Fibroblast of skin of back (primary cell): ENCODE measurements at regions not wholly inside any gene's neighbourhood (a gene's known extent, or its start where the extent isn't known, plus 50 kb on each side); places are given as distances from the start of the nearest gene placed in this dataset.
"Not testable (repeated sequence)": the region's sequence is repeated elsewhere in the genome, so short reads cannot be mapped to it uniquely, and the experiment has no call there.

Experiments
- DNase-seq: peaks from one replicate; pipeline ENCODE4 v3.0.0-alpha.2; 2013

GRCh38 chr2:117537032-117537431, 277.5 kb upstream of the DDX18 start:
- no peak for DNase-seq

DNA sequence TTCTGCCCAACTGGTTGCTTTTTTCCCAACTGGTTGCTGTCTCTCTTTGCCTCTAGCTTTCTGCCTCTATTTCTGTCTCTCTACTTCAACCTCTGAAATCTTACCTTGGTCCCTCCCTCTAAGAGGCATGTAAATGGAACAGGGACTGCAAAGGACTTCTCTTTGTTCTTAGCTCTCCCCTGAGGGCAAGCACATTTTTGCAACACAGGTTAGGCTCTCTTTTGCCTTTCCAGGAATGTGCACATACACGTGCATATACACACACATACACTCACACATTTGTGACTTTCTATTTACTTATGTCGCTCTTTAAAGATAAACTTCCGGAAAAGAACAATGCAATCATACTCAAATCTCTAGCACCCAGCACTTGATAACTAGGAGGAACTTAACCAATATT, 262.6 kb upstream of the DDX18 start:
- no peak for DNase-seq

DNA sequence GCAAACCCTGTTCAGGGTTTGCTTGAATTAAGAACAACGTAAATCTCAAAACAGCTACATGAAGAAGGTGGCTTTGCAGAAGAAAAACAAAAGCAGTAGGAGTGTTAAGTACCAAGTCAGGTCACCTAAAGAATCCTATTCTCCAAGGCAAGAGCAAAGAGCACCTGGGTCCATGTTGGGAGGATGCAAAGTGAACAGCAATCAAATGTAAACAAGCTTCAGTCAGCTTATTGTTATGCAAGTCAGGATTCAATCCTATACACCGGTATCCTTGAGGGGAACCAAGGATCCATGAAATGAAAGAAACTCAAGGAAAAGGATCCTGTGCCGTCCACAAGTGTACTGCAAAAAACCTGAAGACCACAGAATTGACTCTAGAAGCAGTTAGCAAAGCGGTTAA, 261.0 kb upstream of the DDX18 start:
- no peak for DNase-seq

GRCh38 chr2:117555965-117556364, 258.5 kb upstream of the DDX18 start:
- DNase-seq, result no peak

GRCh38 chr2:117557626-117558025, 256.9 kb upstream of the DDX18 start:
- no peak for DNase-seq

GRCh38 chr2:117562654-117563053, 251.8 kb upstream of the DDX18 start:
- no peak for DNase-seq

DNA sequence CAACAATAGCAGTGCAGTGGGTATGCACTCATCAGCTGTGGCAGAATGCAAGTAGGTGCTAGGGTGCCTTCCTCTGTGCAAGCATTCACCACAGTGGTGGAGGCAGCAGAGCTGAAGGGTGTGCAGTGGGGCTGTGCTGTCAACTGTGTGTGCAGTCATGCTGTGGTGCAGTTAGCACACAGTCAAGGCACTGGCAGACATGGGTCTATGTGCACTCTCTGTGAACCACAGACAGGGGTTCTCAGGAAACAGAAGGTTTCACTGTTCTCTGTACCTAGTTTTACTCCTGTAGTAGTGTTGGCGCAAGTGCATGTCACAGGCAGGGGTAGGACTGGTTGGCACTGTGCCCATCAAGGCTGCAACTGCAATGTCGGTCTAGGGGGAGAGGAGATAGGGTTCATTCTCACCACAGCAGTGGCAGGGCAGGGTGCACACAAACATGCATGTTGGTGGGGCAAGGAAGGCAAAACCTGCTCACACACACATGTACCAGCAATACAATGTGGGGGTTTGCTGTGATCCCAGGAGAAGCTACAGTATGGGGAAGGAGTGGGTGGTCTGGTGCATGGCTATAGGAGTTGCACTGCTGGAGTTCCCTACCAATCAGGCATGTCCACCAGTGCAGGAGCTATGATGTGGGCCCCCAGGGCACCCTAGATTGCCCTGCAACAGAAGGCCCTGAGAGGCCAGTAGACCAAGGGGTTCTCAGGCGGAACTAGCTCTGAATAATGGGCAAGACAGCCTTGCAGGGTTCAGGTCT, 242.7 kb upstream of the DDX18 start:
- DNase-seq, result no peak

GRCh38 chr2:117587310-117587709, 227.2 kb upstream of the DDX18 start:
- DNase-seq, result no peak

DNA sequence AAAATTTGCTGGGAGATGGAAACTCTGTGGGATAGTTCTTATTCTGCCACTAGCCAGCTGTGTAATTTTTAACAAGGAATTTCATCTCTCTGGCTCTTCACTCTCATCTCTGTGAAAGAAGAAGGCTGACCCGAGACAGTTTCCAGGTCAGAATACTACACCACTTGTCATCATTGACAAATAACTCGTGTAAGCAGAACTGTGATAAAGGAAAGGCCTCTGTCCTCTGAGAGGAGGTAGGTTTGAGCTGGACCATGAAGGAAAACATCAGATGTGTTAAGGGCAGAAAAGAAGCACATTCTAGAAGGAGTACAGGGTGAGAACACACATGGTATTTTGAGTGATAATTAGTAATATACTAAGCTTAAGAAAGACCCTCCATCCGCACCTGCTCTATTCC, 211.4 kb upstream of the DDX18 start:
- no peak for DNase-seq

- DNase-seq, result no peak
Measured at GRCh38 chr2:117603567-117603966, 210.9 kb upstream of the DDX18 start.

- no peak for DNase-seq
Measured at GRCh38 chr2:117607202-117607601, 207.3 kb upstream of the DDX18 start.

- DNase-seq, result no peak
Measured at GRCh38 chr2:117613101-117613500, 201.4 kb upstream of the DDX18 start.

GRCh38 chr2:117614296-117614695, 200.2 kb upstream of the DDX18 start:
- no peak for DNase-seq

DNA sequence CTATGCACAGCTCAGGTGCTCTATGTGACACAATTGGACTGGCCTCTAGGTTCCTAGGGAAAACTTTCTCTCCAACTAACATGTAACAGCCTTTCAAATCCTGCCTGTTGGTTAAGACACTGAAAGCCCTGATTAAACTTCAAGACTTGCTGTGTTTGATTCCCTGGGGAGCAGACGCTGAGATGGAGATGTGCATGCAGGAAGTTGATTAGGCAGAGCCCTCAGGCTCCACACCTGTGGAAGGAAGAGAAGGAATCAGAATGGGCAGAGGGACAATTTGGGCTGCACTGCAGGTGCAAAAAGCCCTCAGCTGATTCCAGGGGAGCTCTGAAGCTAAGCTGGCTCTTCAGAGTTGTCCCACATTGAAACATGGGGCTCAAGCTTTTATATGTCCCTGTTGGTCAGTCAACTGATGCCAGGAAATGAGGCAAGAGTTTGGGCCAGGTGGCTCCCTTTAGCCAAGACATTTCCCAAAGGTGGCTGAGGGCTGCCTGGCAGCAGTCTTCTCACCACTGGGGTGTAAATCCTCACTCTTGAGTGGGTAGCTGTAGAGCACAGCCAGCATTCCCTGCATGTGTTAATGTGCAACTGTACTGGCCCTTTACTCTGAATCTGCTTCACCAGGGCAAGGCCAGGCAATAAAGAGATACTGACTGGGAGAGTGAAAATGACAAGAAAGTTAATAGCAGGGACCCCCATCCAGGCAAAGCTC, 199.5 kb upstream of the DDX18 start:
- no peak for DNase-seq

DNA sequence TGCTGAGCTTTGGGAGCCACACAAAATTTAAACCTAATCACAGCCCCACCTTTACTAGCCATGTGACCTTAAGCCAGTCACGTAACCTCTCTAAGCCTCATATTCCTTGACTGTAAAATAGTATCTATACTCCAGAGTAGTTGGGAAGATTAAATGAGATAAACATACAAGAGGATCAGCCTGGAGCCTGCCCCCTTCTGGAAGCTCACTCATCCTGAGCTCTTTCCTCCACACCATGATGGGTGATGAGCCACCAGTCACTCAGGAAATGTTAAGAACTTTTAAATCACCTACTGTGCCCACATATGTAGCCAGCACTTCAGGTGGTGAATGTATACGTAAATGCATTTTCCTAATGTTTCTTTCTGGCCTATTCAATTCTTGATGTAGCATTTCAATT, 195.9 kb upstream of the DDX18 start:
- no peak for DNase-seq

DNA sequence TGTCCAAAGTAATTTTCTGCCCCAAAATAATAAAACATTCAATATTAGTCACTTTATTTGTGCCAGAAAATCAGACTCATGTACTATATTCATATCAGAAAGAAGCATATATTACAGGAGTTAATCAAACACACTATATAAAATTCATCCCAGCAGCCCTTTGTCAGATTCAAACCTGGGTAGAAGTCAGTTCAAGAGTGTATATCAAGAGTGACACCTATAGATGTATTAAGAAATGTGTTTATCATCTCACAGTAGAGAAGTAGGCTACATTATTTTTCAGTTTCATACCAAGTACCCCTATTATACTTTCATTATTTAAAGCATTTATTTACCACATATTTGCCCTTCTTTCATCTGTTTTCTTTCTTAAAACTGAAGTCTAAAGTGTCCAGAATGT, 193.2 kb upstream of the DDX18 start:
- DNase-seq, result no peak

GRCh38 chr2:117623175-117623574, 191.3 kb upstream of the DDX18 start:
- not testable (repeated sequence) for DNase-seq

DNA sequence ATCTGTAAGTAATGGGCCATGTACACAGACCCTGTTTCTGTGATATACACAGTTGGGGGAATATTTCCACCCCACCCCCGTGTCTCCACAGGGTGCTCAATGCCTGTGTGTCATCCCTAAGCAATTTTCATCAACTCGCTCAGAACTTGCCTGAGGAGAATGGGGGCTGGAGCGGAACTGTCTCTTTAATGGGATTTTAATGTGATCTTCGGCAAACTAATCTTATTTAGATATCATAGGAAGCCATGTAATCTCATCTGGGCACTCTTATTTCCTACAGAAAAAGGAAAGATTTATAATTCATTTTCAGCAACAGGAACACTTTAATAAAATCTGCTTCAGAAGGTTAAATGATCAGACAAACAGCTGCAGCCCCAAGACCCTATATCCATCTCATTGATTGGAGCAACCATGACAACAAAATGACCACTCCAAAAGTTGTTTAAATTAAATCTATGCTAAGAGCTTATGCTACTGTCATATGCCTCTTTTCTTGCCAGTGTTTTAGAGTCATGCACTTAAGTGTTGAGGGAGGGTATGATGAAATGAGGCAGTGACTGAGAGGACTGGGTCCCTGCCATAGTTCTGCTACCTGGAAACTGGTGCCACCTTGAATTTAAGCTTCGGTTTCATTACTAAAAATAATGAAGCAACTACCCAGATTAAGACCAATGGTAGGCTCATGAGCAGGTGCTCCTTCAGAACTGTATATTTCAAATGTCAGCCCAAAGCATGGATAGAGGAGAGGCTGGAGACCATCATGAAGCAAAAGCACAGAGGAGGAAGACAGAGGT, 183.1 kb upstream of the DDX18 start:
- no peak for DNase-seq

- DNase-seq, result no peak
Measured at GRCh38 chr2:117635481-117635880, 179.0 kb upstream of the DDX18 start.

DNA sequence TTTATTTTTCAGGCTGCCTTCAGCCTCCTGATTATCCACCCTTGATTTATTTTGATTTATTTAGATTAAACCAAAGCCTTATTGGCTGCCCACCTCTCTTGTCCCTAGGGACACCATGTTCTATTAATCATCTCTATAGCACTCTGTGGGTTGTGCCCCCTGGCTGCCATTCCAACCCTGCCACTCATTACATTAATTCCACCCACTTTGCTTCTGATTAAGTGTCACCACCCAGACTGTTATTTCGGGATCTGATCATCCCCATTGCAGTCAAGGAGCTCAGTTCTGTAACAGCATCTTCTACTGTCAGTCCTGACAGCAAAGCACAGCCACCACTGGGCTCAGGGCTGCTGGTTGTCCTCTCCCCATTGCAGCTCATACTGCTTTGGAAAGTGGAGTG, 175.1 kb upstream of the DDX18 start:
- DNase-seq, result no peak

- no peak for DNase-seq
Measured at GRCh38 chr2:117644403-117644802, 170.1 kb upstream of the DDX18 start.

GRCh38 chr2:117645458-117645857, 169.0 kb upstream of the DDX18 start:
- DNase-seq, result no peak

- DNase-seq, result no peak
Measured at GRCh38 chr2:117646099-117646498, 168.4 kb upstream of the DDX18 start.

- DNase-seq, result no peak
Measured at GRCh38 chr2:117646872-117647271, 167.6 kb upstream of the DDX18 start.
